DMS53 treated with DMSO at 0.1 percent for 48 hours (cell line): ENCODE measurements at regions not wholly inside any gene's neighbourhood (a gene's known extent, or its start where the extent isn't known, plus 50 kb on each side); places are given as distances from the start of the nearest gene placed in this dataset.
"Not testable (repeated sequence)": the region's sequence is repeated elsewhere in the genome, so short reads cannot be mapped to it uniquely, and the experiment has no call there.

Experiments used
- DNase-seq: peaks from one replicate; lab custom pipeline; 2025; ENCODE audit not compliant: unreplicated experiment; lab: John Stamatoyannopoulos, UW

DNA sequence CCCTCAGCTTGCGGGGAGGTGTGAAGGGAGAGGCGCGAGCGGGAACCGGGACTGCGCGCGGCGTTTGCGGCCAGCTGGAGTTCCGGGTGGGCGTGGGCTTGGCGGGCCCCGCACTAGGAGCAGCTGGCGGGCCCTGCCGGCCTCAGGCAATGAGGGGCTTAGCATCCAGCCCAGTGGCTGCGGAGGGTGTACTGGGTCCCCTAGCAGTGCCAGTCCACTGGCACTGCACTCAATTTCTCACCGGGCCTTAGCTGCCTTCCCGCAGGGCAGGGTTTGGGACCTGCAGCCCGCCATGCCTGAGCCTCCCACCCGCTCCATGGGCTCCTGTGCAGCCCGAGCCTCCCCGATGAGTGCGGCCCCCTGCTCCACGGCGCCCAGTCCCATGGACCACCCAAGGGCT lies 163.5 kb upstream of the PTCH1 start:
- not testable (repeated sequence) for DNase-seq

DNA sequence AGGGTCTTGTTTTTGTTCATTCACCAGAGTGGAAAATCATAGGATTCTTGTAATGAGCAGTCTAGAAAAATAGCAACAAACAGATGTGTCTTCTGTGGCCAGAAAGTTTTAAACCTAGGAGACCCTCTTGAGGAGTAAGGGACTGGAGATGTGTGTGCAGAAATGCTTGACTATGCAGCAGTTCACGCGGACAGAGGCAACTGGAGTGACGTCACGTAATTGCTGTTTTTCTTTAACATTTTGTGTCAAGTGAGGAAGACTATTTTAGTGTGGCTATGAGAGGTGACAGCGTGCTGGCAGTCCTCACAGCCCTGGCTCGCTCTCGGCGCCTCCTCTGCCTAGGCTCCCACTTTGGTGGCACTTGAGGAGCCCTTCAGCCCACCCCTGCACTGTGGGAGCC lies 163.1 kb upstream of the PTCH1 start:
- no peak for DNase-seq

- DNase-seq, result no peak
Observed at GRCh38 chr9:95678759-95679158, 162.0 kb upstream of the PTCH1 start.

DNA sequence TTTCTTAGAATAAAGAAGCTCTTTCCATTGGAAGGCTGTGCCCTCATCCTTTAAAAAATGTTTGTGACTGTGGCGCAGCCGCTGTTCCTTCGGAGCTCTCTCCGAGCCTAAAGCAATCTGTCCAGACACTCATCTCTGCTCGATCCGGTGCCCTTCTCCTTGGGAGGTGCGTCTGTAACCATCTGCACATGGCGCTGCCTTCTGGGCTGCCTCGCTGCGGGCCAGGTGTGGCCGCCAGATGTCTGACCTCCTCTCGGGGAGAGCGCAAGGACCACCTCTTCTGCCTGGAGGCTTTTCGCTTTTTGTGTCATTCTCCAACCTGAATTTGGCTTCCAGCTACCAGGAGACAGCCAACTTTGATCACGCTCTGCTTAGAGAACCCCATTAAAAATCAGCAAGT lies 153.4 kb upstream of the PTCH1 start:
- no peak for DNase-seq

GRCh38 chr9:95669253-95669652 lies 152.5 kb upstream of the PTCH1 start:
- DNase-seq, result no peak

DNA sequence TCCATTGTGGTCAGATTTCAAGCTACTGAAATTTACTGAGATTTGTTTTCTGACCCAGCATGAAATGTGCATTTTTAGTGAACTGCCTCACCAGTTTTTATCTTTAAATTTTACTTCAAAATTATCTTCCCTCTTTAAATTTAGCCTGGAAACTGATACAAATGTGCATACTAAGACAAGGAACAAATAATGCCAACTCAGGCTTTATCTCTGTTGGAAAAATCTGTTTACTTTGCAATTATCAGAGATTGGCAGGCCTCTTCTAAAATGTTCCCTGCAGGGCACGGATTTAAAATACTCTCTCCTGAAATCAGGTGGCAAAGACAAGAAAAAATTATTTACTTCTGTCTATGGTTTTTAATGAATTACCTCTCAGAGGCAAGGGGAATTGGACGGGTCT lies 151.0 kb upstream of the PTCH1 start:
- DNase-seq, result no peak

DNA sequence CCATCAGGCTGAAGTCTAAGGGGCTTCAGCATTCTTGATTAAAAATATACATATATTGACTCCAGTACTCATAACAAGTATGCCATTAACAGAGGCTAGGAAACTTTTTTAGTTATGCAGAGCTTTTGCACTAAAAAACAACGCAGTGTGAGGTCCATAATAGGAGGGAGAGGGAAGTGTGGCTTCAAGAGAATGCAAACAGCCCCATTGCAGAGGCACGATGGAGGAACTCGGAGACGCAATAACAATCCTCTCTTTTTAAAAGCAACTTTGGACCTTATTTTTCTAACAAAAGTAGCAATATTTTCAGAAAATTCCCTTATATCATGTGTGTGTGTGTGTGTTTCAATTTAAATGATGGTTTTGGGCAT lies 150.0 kb upstream of the PTCH1 start:
- DNase-seq, result no peak

DNA sequence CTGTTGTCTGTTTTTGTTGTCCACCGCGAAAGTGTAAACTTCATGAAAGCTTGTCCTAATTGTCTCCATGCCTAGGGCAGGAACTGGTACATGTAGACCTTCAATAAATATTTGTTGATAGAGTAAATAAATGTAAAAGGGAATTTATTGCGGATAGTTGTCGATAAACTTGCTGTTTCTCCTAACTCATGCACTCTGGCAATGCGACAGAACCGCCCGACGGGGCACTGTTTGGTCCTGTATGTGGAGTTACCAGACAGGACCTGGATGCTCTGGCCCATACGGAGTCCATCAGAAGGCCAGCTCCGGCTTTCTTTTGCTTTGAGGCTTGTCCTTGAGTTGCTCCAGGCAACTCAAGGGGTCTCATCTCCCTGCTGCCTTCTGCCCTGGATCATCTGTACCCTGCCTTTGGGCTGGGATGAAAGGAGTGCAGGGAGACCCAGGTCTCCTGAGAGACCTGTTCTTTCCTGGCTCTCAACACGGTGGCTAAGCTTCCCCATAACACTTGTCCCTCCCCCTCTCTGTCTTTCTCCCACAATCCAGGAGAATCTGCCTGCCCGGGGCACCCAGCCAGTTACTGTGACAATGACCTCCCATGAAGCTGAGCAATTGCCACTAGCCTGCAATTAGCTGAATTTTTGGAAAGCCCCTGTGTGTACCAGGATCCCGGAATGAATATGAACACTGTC lies 149.5 kb upstream of the PTCH1 start:
- no peak for DNase-seq

GRCh38 chr9:95653246-95653645 lies 136.5 kb upstream of the PTCH1 start:
- no peak for DNase-seq

DNA sequence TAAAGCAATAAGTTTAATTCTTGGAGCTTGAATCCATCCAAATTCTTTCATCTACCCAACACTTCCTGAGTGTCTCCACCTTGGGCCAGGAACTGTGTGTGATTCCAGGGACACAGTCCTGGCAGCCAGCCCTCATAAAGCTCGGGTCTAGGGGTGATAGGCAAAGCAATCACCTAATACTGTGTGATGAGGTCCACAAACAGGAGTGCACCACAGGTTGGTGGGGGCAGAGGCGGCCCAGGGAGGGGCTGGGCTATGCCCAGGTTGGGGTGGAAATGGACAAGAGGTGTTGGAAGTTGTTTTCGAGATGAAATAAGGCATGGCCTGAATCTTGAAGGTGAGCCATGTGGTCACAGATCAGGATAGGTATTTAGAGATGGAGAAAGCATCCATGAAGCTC lies 133.9 kb upstream of the PTCH1 start:
- DNase-seq, result no peak

DNA sequence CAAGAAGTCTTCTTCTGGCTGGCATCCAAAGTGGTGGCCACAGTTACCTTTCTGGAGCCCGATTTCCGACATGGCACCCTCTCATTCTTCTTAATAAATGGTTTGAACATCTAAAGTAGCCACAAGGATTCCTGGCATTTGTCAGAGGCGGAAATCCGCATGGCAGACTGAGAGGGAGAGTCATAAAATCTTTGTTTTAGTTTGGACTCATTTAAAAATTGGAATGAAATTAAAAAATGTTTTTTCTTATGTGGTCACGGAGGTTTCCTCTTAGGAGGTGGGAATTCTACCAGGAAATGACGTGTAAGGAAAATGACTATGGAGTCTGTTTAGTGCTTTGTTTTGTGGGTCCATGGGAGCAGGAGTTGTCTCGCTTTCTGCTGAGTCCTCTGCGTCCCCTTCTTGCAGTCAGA lies 133.0 kb upstream of the PTCH1 start:
- DNase-seq, result no peak

DNA sequence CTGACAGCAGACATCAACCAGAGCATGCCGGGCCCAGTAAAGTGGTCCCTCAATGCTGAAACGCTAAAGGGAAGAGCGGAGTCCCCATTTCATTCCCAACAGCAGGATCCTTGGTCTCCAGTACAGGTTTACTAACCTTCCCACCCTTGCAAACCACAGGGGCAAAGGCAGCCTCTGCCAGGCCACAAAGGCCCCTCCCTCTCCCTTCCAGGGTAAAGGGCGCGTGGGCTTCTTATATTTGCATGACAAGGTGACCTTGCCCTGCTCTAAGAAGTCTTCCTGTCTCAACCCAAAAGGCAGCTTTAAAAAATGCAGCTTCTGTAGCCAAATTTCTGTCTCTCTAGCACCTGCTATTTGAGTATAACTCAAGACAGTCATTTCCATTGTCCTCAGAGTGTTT lies 131.5 kb upstream of the PTCH1 start:
- no peak for DNase-seq

DNA sequence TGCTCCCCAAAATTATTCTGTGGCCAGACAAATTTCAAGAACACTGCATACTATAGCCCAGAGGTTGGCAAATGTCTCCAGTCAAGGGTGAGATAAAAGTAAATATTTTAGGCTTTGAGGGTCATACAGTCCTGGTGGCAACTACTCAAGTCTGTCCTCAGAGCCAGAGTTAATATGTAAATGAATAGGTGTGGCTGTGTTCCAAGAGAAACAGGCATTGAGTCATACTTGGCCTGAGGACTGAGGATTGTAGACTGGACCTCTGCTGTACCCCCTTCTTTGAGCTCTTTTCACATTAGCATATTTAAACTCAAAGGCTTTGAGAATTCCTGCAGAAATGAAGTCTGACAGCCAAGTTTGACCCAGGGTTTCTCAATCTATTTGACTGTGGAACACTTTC lies 129.2 kb upstream of the PTCH1 start:
- DNase-seq, result no peak

DNA sequence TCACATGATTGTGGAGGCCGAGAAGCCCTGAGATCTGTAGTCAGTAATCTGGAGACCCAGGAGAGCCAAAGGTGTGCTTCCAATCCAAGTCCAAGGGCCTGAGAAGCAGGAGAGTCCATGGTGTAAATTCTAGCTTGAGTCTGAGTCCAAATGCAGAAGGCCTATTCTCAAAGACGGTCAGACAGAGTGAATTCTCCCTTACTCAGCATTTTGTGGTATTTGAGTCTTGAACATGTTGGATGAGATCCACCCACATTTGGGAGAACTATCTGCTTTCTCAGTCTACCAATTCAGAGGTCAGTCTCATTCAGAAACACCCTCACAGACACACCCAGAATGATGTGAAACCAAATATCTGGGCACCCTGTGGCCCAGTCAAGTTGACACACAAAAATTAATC lies 128.8 kb upstream of the PTCH1 start:
- no peak for DNase-seq

- DNase-seq, result no peak
Observed at GRCh38 chr9:95644377-95644776, 127.6 kb upstream of the PTCH1 start.

GRCh38 chr9:95643619-95644018 lies 126.8 kb upstream of the PTCH1 start:
- DNase-seq, result no peak

GRCh38 chr9:95642189-95642588 lies 125.4 kb upstream of the PTCH1 start:
- no peak for DNase-seq

GRCh38 chr9:95641586-95641985 lies 124.8 kb upstream of the PTCH1 start:
- DNase-seq, result no peak

- no peak for DNase-seq
Observed at GRCh38 chr9:95640336-95640735, 123.6 kb upstream of the PTCH1 start.

- no peak for DNase-seq
Observed at GRCh38 chr9:95635986-95636671, 119.4 kb upstream of the PTCH1 start.

- DNase-seq, result no peak
Observed at GRCh38 chr9:95634536-95634935, 117.8 kb upstream of the PTCH1 start.

DNA sequence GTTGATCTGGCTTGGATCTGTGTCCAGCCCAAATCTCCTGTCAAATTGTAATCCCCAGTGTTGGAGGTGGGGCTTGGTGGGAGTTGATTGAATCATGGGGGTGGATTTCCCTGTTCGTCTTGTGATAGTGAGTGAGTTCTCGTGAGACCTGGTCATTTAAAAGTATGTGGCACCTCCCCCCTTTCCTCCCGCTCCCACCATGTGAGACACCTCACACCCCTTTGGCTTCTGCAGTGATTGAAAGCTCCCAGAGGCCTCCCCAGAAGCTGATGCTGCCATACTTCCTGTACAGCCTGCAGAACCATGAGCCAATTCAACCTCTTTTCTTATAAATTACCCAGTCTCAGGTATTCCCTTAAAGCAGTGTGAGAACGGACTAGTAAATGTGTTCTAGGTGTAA lies 117.3 kb upstream of the PTCH1 start:
- no peak for DNase-seq

GRCh38 chr9:95629585-95629984 lies 112.8 kb upstream of the PTCH1 start:
- DNase-seq, result no peak
